ENCODE measurements at regions not wholly inside any gene's neighbourhood (a gene's known extent, or its start where the extent isn't known, plus 50 kb on each side); places are given as distances from the start of the nearest gene placed in this dataset.
A peak's percentile ranks its signal among the peaks of the same experiment; 100 is the strongest.

GRCh38 chr1:239606850-239607400 is 220.6 kb downstream of the CHRM3 start:
- ATAC-seq, result 0 out of 2 replicates have a peak, but pooled peaks have one; percentile 24
- H3K4me1 Mint-ChIP-seq, result peaks cover 23% of the 10 kb centered on the region
- POLR2A ChIA-PET, result no interaction called here
- H3K27me3 Mint-ChIP-seq (ENCODE audit: low read depth), result no peaks in the 10 kb centered on the region
- no peak for DNase-seq (ENCODE audit: low spot score)
- H3K27ac Mint-ChIP-seq, result no peak overlapping the region
- H3K9me3 Mint-ChIP-seq, result no peaks in the 10 kb centered on the region
- H3K4me3 Mint-ChIP-seq, result no peak overlapping the region
- TF ChIP-seq PREB (CRISPR knock-in tag; IDR thresholded peaks at IDR 0.05; ENCODE audit: borderline replicate concordance), result no peak
- TF ChIP-seq AFF4 (CRISPR knock-in tag; IDR thresholded peaks at IDR 0.05; ENCODE audit: borderline replicate concordance), result no peak
- CTCF ChIA-PET, result no interaction called here
- no peaks in the 10 kb centered on the region for H3K36me3 Mint-ChIP-seq

- Mint-ChIP-seq H3K4me1 (peaks cover 25% of the 10 kb centered on the region), H3K9me3 (no peaks in the 10 kb centered on the region), H3K36me3 (no peaks in the 10 kb centered on the region), H3K27ac (no peak overlapping the region), H3K4me3 (no peak overlapping the region), H3K27me3 (ENCODE audit: low read depth) (no peaks in the 10 kb centered on the region)
- CTCF ChIA-PET, result no interaction called here
- TF ChIP-seq ETV6 (CRISPR knock-in tag; IDR thresholded peaks at IDR 0.05), result no peak
- no peak for TF ChIP-seq GABPB1 (CRISPR knock-in tag; IDR thresholded peaks at IDR 0.05)
- no peak for TF ChIP-seq MAX (CRISPR knock-in tag; IDR thresholded peaks at IDR 0.05)
- TF ChIP-seq MYBL2 (CRISPR knock-in tag; IDR thresholded peaks at IDR 0.05), result no peak
- TF ChIP-seq JUN (CRISPR knock-in tag; IDR thresholded peaks at IDR 0.05), result no peak
- no peak for TF ChIP-seq CTCF (IDR thresholded peaks at IDR 0.05)
- DNase-seq (ENCODE audit: low spot score) (no peak), ATAC-seq (no peak)
- POLR2A ChIA-PET, result no interaction called here
Observed at GRCh38 chr1:239608469-239608868, 222.1 kb downstream of the CHRM3 start.

- H3K9me3 Mint-ChIP-seq, result no peaks in the 10 kb centered on the region
- H3K4me1 Mint-ChIP-seq, result peaks cover 13% of the 10 kb centered on the region
- H3K27ac Mint-ChIP-seq, result no peak overlapping the region
- DNase-seq (ENCODE audit: low spot score) (no peak), ATAC-seq (no peak)
- H3K36me3 Mint-ChIP-seq, result no peaks in the 10 kb centered on the region
- TF ChIP-seq ZNF263 (CRISPR knock-in tag; IDR thresholded peaks at IDR 0.05; ENCODE audit: low read depth), result no peak
- TF ChIP-seq ZNF232 (CRISPR knock-in tag; IDR thresholded peaks at IDR 0.05), result no peak
- no peak for TF ChIP-seq CTCF (IDR thresholded peaks at IDR 0.05)
- no peak for TF ChIP-seq GABPB1 (CRISPR knock-in tag; IDR thresholded peaks at IDR 0.05)
- TF ChIP-seq SP1 (CRISPR knock-in tag; conservative IDR thresholded peaks at IDR 0.05), result no peak
- TF ChIP-seq HMGA2 (CRISPR knock-in tag; IDR thresholded peaks at IDR 0.05), result no peak
- TF ChIP-seq ELF4 (CRISPR knock-in tag; IDR thresholded peaks at IDR 0.05; ENCODE audit: low read depth), result no peak
- TF ChIP-seq ZNF512 (CRISPR knock-in tag; IDR thresholded peaks at IDR 0.05; ENCODE audit: borderline replicate concordance), result no peak
- no peak for TF ChIP-seq NR3C1 (CRISPR knock-in tag; conservative IDR thresholded peaks at IDR 0.05; ENCODE audit: low read depth)
- no peak for TF ChIP-seq FOXP1 (CRISPR knock-in tag; IDR thresholded peaks at IDR 0.05; ENCODE audit: borderline replicate concordance)
- H3K4me3 Mint-ChIP-seq, result no peak overlapping the region
- ChIA-PET CTCF (no interaction called here), POLR2A (no interaction called here)
- no peaks in the 10 kb centered on the region for H3K27me3 Mint-ChIP-seq (ENCODE audit: low read depth)
Observed at GRCh38 chr1:239612379-239612778, 226.0 kb downstream of the CHRM3 start.

Data from WTC11 (cell line).